ENCODE measurements at regions not wholly inside any gene's neighbourhood (a gene's known extent, or its start where the extent isn't known, plus 50 kb on each side); places are given as distances from the start of the nearest gene placed in this dataset.
A peak's percentile ranks its signal among the peaks of the same experiment; 100 is the strongest.

GRCh38 chr6:44734886-44735629, 347.6 kb downstream of the CDC5L start:
- no peak for DNase-seq (ENCODE audit: low read depth)
- no peak overlapping the region for H3K4me3 ChIP-seq (ENCODE audit: low read depth, low read length)
- no peak for TF ChIP-seq CTCF (IDR thresholded peaks at IDR 0.05; ENCODE audit: insufficient read depth, low read length)

- TF ChIP-seq CTCF (IDR thresholded peaks at IDR 0.05; ENCODE audit: insufficient read depth, low read length), result no peak
- peak; percentile 46 for DNase-seq (ENCODE audit: low read depth)
- H3K4me3 ChIP-seq (ENCODE audit: low read depth, low read length), result no peak overlapping the region
Observed at GRCh38 chr6:44735630-44735963, 348.1 kb downstream of the CDC5L start.

- no peak overlapping the region for H3K4me3 ChIP-seq (ENCODE audit: low read depth, low read length)
- TF ChIP-seq CTCF (IDR thresholded peaks at IDR 0.05; ENCODE audit: insufficient read depth, low read length), result no peak
- no peak for DNase-seq (ENCODE audit: low read depth)
Observed at GRCh38 chr6:44737341-44737740, 349.8 kb downstream of the CDC5L start.

GRCh38 chr6:44737829-44738528, 350.5 kb downstream of the CDC5L start:
- no peak for TF ChIP-seq CTCF (IDR thresholded peaks at IDR 0.05; ENCODE audit: insufficient read depth, low read length)
- H3K4me3 ChIP-seq (ENCODE audit: low read depth, low read length), result no peak overlapping the region
- no peak for DNase-seq (ENCODE audit: low read depth)

- DNase-seq (ENCODE audit: low read depth), result peak; percentile 50
- H3K4me3 ChIP-seq (ENCODE audit: low read depth, low read length), result no peak overlapping the region
- no peak for TF ChIP-seq CTCF (IDR thresholded peaks at IDR 0.05; ENCODE audit: insufficient read depth, low read length)
Observed at GRCh38 chr6:44738601-44739146, 351.2 kb downstream of the CDC5L start.

GRCh38 chr6:44739181-44739580, 351.7 kb downstream of the CDC5L start:
- no peak overlapping the region for H3K4me3 ChIP-seq (ENCODE audit: low read depth, low read length)
- DNase-seq (ENCODE audit: low read depth), result no peak
- TF ChIP-seq CTCF (IDR thresholded peaks at IDR 0.05; ENCODE audit: insufficient read depth, low read length), result no peak
